Urinary bladder (tissue), 3 donors: ENCODE measurements at regions not wholly inside any gene's neighbourhood (a gene's known extent, or its start where the extent isn't known, plus 50 kb on each side); places are given as distances from the start of the nearest gene placed in this dataset.

Experiments used
- DNase-seq: peaks from one replicate; pipeline ENCODE4 v3.0.0-alpha.2; 2015; ENCODE audit errors: extremely low spot score
- H3K27ac ChIP-seq: one replicate; pipeline ENCODE4 v1.5.1; 2013; ENCODE audit warnings: low read depth, mild to moderate bottlenecking, moderate library complexity
- H3K36me3 ChIP-seq: one replicate; pipeline ENCODE4 v1.6.1; 2013; ENCODE audit warnings: mild to moderate bottlenecking, moderate library complexity; ENCODE audit not compliant: insufficient read depth
- H3K4me1 ChIP-seq: one replicate; pipeline ENCODE4 v1.6.1; 2013; ENCODE audit warnings: mild to moderate bottlenecking, moderate library complexity; ENCODE audit not compliant: insufficient read depth
- H3K4me3 ChIP-seq: one replicate; pipeline ENCODE4 v1.5.1; 2013; ENCODE audit warnings: low read depth, low read length
- WGBS: extraction: QIAGEN DNeasy Blood & Tissue Kit; methylation state at CpG from one replicate; pipeline ENCODE4 v1.1.7; 2013; 5-methylcytosine and 5-hydroxymethylcytosine counted together
- donor health status: healthy with polysubstance abuse.
- donor health status: healthy.

DNA sequence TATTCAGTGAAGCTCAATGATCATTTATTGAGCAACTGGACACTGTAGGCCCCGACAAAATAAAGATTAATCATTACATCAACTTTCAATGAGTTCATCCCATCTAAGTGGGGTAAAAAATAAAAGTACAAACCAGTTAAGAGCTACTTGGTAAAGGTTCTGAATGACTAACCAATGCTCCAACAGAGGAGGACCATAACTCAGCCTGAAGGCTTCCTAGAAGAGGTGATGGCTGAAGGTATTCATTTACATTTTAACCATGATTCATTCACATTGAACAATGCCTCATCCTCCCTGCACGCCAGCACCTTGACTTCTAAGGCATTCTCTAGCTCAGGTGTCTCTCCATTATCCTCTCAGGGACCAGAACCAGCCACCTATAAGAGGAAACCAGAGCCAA is 201.4 kb downstream of the ZNF462 start:
- Histone ChIP-seq H3K27ac (no peak overlapping the region), H3K4me3 (no peak overlapping the region), H3K4me1 (no peaks in the 10 kb centered on the region), H3K36me3 (no peaks in the 10 kb centered on the region)
- 97% methylated on average over 2 of the region's 2 CpGs for WGBS
- no peak for DNase-seq

GRCh38 chr9:107065549-107065948 is 202.6 kb downstream of the ZNF462 start:
- WGBS: 74% methylated on average over 2 of the region's 2 CpGs
- no peaks in the 10 kb centered on the region for H3K4me1 ChIP-seq

GRCh38 chr9:107067739-107068416 is 204.9 kb downstream of the ZNF462 start:
- Histone ChIP-seq H3K4me3 (no peak overlapping the region), H3K36me3 (no peaks in the 10 kb centered on the region), H3K27ac (no peak overlapping the region), H3K4me1 (no peaks in the 10 kb centered on the region)
- 86% methylated on average over 6 of the region's 6 CpGs for WGBS
- no peak for DNase-seq

More at GRCh38 chr9:107065549-107065948, 202.6 kb downstream of the ZNF462 start:
- Histone ChIP-seq H3K36me3 (no peaks in the 10 kb centered on the region), H3K4me3 (no peak overlapping the region), H3K27ac (no peak overlapping the region)
- DNase-seq: no peak

DNA sequence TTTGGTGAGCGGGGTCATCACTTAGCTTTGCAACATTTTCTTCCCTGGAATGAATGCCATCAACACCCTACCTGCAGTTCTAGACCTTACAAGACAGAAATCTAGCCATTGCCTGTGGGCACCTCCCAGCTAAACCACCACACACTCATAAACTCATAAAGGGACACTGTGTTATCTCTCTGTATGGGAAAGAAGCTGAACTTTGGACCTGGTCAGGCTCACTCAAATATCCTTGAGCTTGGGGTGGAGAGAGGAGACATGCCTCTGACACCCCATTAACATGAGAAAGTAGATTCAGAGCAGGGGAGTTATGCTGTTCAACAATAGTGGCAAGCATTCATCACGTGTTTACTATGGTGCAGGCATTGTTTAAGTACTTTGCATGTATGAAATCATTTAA is 205.6 kb downstream of the ZNF462 start:
- no peak overlapping the region for H3K27ac ChIP-seq

DNA sequence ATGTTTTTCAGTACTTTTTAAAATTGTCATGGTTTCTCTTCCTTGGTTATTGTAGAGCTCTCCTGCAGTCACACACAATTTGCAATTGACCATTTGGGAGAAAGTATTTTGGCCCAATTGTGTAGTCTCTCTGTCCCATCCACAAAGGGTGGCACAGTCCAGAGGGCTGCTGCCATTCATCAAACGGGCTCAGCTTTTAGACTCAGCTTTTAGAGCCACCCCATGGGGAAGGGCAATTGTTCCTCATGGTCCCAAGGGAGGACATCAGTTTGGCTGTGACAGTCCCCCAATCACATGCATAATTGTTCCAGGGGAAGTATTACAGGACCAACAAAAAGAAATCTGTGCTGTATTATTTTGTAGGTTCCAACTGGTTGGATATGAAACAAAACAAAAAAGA is 207.6 kb downstream of the ZNF462 start:
- H3K36me3 ChIP-seq: no peaks in the 10 kb centered on the region
- no peaks in the 10 kb centered on the region for H3K4me1 ChIP-seq
- H3K4me3 ChIP-seq: no peak overlapping the region
- no peak for DNase-seq
- H3K27ac ChIP-seq: no peak overlapping the region
- WGBS: 52% methylated on average over 1 of the region's 1 CpG

More for the DNA sequence above, 205.6 kb downstream of the ZNF462 start:
- WGBS: 80% methylated on average over 2 of the region's 2 CpGs
- Histone ChIP-seq H3K4me1 (no peaks in the 10 kb centered on the region), H3K4me3 (no peak overlapping the region), H3K36me3 (no peaks in the 10 kb centered on the region)
- no peak for DNase-seq

DNA sequence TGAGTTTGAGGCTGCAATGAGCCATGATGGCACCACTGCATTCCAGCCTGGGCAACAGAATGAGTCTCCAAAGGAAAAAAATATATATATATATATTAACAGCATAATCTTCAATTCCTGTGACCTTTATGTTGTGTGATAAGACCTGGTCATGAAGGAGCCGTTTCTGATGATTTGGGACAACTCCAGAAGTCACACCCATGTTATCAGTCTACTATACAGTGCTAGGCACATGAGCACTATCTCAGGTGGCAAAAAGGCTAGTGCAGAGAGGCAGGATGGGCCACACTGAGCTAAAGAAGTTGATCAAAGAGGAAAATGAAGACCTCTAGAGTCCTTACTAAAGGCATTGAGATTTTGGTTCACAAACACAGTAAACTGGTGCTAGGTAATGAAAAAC is 205.0 kb upstream of the RAD23B start:
- DNase-seq: no peak
- Histone ChIP-seq H3K4me3 (no peak overlapping the region), H3K36me3 (no peaks in the 10 kb centered on the region), H3K27ac (no peak overlapping the region), H3K4me1 (no peaks in the 10 kb centered on the region)
- WGBS: 59% methylated on average over 1 of the region's 1 CpG

DNA sequence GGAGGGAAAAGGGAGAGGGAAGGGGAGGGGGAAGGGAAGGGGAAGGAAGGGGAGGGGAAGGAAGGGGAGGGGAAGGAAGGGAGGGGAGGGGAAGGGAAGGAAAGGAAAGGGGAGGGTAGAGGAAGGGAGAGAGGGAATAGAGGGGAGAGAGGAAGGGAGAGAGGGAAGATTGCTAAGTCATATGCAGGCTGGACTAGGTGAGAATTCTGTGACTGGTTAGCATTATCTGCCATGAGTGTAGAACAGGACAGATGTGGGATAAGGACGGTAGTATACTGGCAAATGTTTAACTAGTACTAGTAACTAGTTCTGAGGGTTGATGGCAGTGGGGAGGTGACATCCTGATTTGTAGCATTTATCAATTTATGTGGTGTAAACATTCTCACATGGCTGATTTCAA is 203.5 kb upstream of the RAD23B start:
- 91% methylated on average over 1 of the region's 1 CpG for WGBS

DNA sequence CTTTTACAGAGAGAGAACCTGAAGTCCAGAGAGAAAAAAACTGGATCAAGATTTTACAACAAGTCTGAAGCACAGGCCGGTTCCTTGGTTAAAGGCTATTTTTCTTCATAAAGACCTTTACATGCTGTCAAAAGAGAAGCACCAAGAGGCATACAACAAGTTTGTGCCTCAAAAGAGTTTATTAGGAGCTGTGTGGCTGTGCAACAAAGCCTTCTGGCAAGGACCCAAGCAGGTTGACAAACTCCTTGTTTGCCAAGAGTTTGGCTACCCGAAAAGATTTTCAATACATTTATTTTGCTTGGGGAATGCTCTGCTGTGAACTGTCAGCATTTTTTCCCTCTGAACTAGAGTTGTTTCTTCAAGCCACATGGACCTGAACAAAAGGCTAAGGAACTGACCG is 202.9 kb upstream of the RAD23B start:
- no peaks in the 10 kb centered on the region for H3K36me3 ChIP-seq
- H3K27ac ChIP-seq: no peak overlapping the region
- DNase-seq: no peak
- H3K4me1 ChIP-seq: no peaks in the 10 kb centered on the region
- H3K4me3 ChIP-seq: no peak overlapping the region
- WGBS: 68% methylated on average over 3 of the region's 3 CpGs

More for the DNA sequence above, 203.5 kb upstream of the RAD23B start:
- Histone ChIP-seq H3K36me3 (no peaks in the 10 kb centered on the region), H3K27ac (no peak overlapping the region), H3K4me3 (no peak overlapping the region), H3K4me1 (no peaks in the 10 kb centered on the region)
- no peak for DNase-seq

DNA sequence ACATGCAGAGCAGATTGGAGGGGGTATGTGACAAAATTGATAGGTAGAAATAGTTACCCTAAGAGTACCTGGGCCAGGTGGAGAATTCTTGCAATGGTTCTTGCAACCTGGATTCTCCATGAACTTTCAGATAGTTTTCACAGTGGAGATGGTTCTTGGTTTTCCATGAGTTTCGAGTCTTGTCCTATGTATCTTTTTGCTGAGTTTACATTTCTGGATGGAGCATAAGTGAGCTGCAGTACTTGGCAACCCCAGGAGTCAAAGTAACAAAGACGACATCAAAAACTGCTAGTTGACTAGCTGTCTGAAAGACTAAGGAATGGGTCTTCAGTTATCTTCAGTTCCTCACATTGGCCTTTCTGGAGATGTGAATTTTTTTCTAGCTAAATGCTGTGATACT is 196.6 kb upstream of the RAD23B start:
- Histone ChIP-seq H3K36me3 (no peaks in the 10 kb centered on the region), H3K4me3 (no peak overlapping the region), H3K4me1 (no peaks in the 10 kb centered on the region), H3K27ac (no peak overlapping the region)
- no peak for DNase-seq
- 86% methylated on average over 2 of the region's 2 CpGs for WGBS

GRCh38 chr9:107087222-107087621 is 195.9 kb upstream of the RAD23B start:
- Histone ChIP-seq H3K27ac (no peak overlapping the region), H3K4me1 (no peaks in the 10 kb centered on the region), H3K4me3 (no peak overlapping the region), H3K36me3 (no peaks in the 10 kb centered on the region)
- DNase-seq: no peak
- 60% methylated on average over 3 of the region's 3 CpGs for WGBS

- no peak overlapping the region for H3K27ac ChIP-seq
- no peaks in the 10 kb centered on the region for H3K36me3 ChIP-seq
- H3K4me1 ChIP-seq: no peaks in the 10 kb centered on the region
- H3K4me3 ChIP-seq: no peak overlapping the region
- WGBS: 88% methylated on average over 1 of the region's 1 CpG
- DNase-seq: no peak
Measured at GRCh38 chr9:107090218-107090617, 192.9 kb upstream of the RAD23B start.

- Histone ChIP-seq H3K36me3 (no peaks in the 10 kb centered on the region), H3K4me1 (no peaks in the 10 kb centered on the region), H3K27ac (no peak overlapping the region), H3K4me3 (no peak overlapping the region)
- WGBS: over 99% methylated on average over 3 of the region's 3 CpGs
- DNase-seq: no peak
Measured at GRCh38 chr9:107093365-107094060, 189.6 kb upstream of the RAD23B start.

DNA sequence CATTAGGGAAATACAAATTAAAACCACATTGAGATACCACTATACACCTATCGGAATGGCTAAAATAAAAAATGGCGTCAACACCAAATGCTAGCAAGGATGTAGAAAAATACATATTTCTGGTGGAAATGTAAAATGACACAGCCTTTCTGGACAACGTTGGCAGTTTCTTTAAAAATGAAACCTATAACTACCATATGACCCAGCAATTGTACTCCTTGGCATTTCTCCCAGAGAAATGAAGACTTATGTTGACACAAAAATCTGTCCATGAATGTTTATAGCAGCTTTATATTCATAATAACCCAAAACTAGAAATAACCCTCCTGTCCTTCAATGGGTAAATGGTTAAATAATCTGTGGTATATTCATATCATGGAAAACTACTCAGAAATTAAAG is 188.7 kb upstream of the RAD23B start:
- Histone ChIP-seq H3K4me1 (no peaks in the 10 kb centered on the region), H3K27ac (no peak overlapping the region), H3K4me3 (no peak overlapping the region), H3K36me3 (no peaks in the 10 kb centered on the region)
- DNase-seq: no peak
- 78% methylated on average over 3 of the region's 3 CpGs for WGBS

DNA sequence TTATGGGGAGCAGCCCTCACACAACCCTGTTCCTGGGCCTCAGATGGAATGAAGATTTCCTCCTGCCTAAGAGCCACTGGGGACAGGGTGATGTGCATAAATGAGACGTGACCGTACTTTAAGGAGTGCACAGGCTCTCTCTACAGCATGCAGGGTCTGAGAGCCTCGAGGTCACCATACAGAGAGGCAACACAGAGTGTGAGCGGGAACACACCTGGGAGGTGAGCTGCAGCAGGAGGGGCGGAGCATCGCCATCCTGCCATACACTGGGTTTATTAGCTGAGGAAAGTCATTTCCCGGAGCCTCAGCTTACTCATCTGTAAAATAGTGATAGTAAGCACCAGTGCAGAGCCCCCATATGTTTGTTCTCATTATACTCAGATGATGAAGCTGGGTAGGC is 182.5 kb upstream of the RAD23B start:
- 85% methylated on average over 7 of the region's 7 CpGs for WGBS
- no peaks in the 10 kb centered on the region for H3K36me3 ChIP-seq
- no peak for DNase-seq
- H3K4me3 ChIP-seq: no peak overlapping the region
- H3K4me1 ChIP-seq: no peaks in the 10 kb centered on the region
- no peak overlapping the region for H3K27ac ChIP-seq
